PC-3 (cell line): ENCODE measurements at regions not wholly inside any gene's neighbourhood (a gene's known extent, or its start where the extent isn't known, plus 50 kb on each side); places are given as distances from the start of the nearest gene placed in this dataset.

Source experiments
- ATAC-seq: fragments of 200-7000 bp; cut with Tn5 transposase; 2 replicates; pipeline ENCODE4 v1.9.1; 2020; ENCODE audit warnings: mild to moderate bottlenecking, moderate library complexity
- BruUV-seq: library from RNA; stranded (reverse); fragments of 400-500 nt; replicated peaks from 2 replicates; lab custom pipeline; 2021; lab: Mats Ljungman, UMichigan
- CTCF ChIA-PET: fragments of 300-600 bp; sonication (Branson Sonifier 250); formaldehyde crosslinking; loops from one replicate; lab custom pipeline; 2022; ENCODE audit warnings: antibody characterized with exemption; lab: Charles Lee
- POLR2A ChIA-PET: fragments of 300-600 bp; sonication (Branson Sonifier 250); formaldehyde crosslinking; loops from one replicate; lab custom pipeline; 2022; ENCODE audit warnings: antibody characterized with exemption; ENCODE audit not compliant: unreplicated experiment; lab: Charles Lee
- DNase-seq: peaks from one replicate; pipeline ENCODE4 v3.0.0-alpha.2; 2015
- H2AFZ ChIP-seq: fragments of 300-600 bp; sonication (generic); 2 replicates; pipeline ENCODE4 v1.6.0; 2016; ENCODE audit warnings: antibody characterized with exemption, low read length
- H3F3A ChIP-seq: fragments of 300-600 bp; sonication (generic); one replicate; pipeline ENCODE4 v1.6.0; 2017; ENCODE audit warnings: antibody characterized with exemption, low read length, control low read depth, mild to moderate bottlenecking; ENCODE audit not compliant: unreplicated experiment
- H3K27ac ChIP-seq: fragments of 300-600 bp; sonication (generic); 2 replicates; pipeline ENCODE4 v1.5.1; 2016; ENCODE audit warnings: mild to moderate bottlenecking, low read length
- H3K27me3 ChIP-seq: fragments of 300-600 bp; sonication (generic); 2 replicates; pipeline ENCODE4 v1.6.1; 2016; ENCODE audit warnings: low read length, mixed read lengths
- H3K36me3 ChIP-seq: fragments of 300-600 bp; sonication (generic); 2 replicates; pipeline ENCODE4 v1.6.1; 2016; ENCODE audit warnings: low read depth, mixed run types, low read length, mixed read lengths
- H3K4me1 ChIP-seq: fragments of 300-600 bp; sonication (generic); 2 replicates; pipeline ENCODE4 v1.5.1; 2016; ENCODE audit warnings: low read length; ENCODE audit not compliant: insufficient read depth
- H3K4me2 ChIP-seq: fragments of 300-600 bp; sonication (generic); 2 replicates; pipeline ENCODE4 v1.6.0; 2016; ENCODE audit warnings: low read length
- H3K4me3 ChIP-seq: fragments of 300-600 bp; sonication (generic); 2 replicates; pipeline ENCODE4 v1.5.1; 2016; ENCODE audit warnings: mild to moderate bottlenecking, low read length, mixed read lengths
- H3K79me2 ChIP-seq: fragments of 300-600 bp; sonication (generic); 2 replicates; pipeline ENCODE4 v1.6.1; 2017; ENCODE audit warnings: low read length, mixed read lengths
- H3K9ac ChIP-seq: fragments of 300-600 bp; sonication (generic); 2 replicates; pipeline ENCODE4 v1.6.0; 2016; ENCODE audit warnings: mild to moderate bottlenecking, low read length
- H3K9me2 ChIP-seq: fragments of 300-600 bp; sonication (generic); replicated peaks from 2 replicates; pipeline ENCODE4 v1.6.1; 2016; ENCODE audit warnings: mixed run types, low read length, mixed read lengths
- H3K9me3 ChIP-seq: fragments of 300-600 bp; sonication (generic); 2 replicates; pipeline ENCODE4 v1.6.1; 2016; ENCODE audit warnings: low read length, mixed read lengths
- H4K20me1 ChIP-seq: fragments of 300-600 bp; sonication (generic); 2 replicates; pipeline ENCODE4 v1.6.1; 2016; ENCODE audit warnings: low read length, mixed read lengths
- EZH2 ChIP-seq: fragments of 300-600 bp; sonication (generic); IDR thresholded peaks from one replicate; pipeline ENCODE4 v1.6.1; 2017; ENCODE audit warnings: antibody characterized with exemption, mild to moderate bottlenecking, low read length; ENCODE audit not compliant: unreplicated experiment
- EZH2phosphoT487 ChIP-seq: fragments of 300-600 bp; sonication (generic); IDR thresholded peaks from 2 replicates; pipeline ENCODE4 v1.6.1; 2018; ENCODE audit warnings: mild to moderate bottlenecking, antibody characterized with exemption, low read length, borderline replicate concordance
- intact Hi-C: fragments of 100-400 bp; cut with micrococcal nuclease; formaldehyde crosslinking; loops from 2 replicates; pipeline ENCODE4 v1.9.0; 2023
- TF ChIP-seq, protein P1 (sequence below): fragments of 300-600 bp; sonication (generic); conservative IDR thresholded peaks from 2 replicates; pipeline ENCODE4 v1.5.1; 2017; ENCODE audit warnings: antibody characterized with exemption, low read depth, mild to moderate bottlenecking, low read length

- no peak for TF ChIP-seq EZH2phosphoT487
- TF ChIP-seq, protein P1, sequence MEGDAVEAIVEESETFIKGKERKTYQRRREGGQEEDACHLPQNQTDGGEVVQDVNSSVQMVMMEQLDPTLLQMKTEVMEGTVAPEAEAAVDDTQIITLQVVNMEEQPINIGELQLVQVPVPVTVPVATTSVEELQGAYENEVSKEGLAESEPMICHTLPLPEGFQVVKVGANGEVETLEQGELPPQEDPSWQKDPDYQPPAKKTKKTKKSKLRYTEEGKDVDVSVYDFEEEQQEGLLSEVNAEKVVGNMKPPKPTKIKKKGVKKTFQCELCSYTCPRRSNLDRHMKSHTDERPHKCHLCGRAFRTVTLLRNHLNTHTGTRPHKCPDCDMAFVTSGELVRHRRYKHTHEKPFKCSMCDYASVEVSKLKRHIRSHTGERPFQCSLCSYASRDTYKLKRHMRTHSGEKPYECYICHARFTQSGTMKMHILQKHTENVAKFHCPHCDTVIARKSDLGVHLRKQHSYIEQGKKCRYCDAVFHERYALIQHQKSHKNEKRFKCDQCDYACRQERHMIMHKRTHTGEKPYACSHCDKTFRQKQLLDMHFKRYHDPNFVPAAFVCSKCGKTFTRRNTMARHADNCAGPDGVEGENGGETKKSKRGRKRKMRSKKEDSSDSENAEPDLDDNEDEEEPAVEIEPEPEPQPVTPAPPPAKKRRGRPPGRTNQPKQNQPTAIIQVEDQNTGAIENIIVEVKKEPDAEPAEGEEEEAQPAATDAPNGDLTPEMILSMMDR = no peak
- no peak for TF ChIP-seq EZH2
- Histone ChIP-seq H3K27ac (no peak overlapping the region), H2AFZ (no peak overlapping the region), H3K9me2 (no peaks in the 10 kb centered on the region), H3K4me1 (no peaks in the 10 kb centered on the region), H3K27me3 (peaks cover 36% of the 10 kb centered on the region), H3K4me3 (no peak overlapping the region), H3F3A (no peaks in the 10 kb centered on the region), H3K9ac (no peak overlapping the region), H3K9me3 (no peaks in the 10 kb centered on the region), H3K4me2 (no peak overlapping the region), H4K20me1 (no peaks in the 10 kb centered on the region), H3K79me2 (no peaks in the 10 kb centered on the region), H3K36me3 (no peaks in the 10 kb centered on the region)
- CTCF ChIA-PET = no interaction called here
- ATAC-seq (no peak), DNase-seq (no peak)
- intact Hi-C loops = no loop called here
- BruUV-seq = no TSS peak
- POLR2A ChIA-PET = no interaction called here
These were observed 106.3 kb downstream of the MTNR1B start for GRCh38 chr11:93075782-93076181.

GRCh38 chr11:93080146-93080759, 110.8 kb downstream of the MTNR1B start:
- Histone ChIP-seq H3F3A (no peaks in the 10 kb centered on the region), H3K27ac (no peak overlapping the region), H2AFZ (no peak overlapping the region), H3K9me2 (no peaks in the 10 kb centered on the region), H4K20me1 (no peaks in the 10 kb centered on the region), H3K27me3 (peaks cover 29% of the 10 kb centered on the region; the same call in 1 of the 2 replicates), H3K79me2 (no peaks in the 10 kb centered on the region), H3K4me3 (no peak overlapping the region), H3K9me3 (no peaks in the 10 kb centered on the region), H3K4me1 (peaks cover 6% of the 10 kb centered on the region; the same call in 1 of the 2 replicates), H3K36me3 (no peaks in the 10 kb centered on the region), H3K4me2 (no peak overlapping the region), H3K9ac (no peak overlapping the region)
- DNase-seq (no peak), ATAC-seq (no peak)
- intact Hi-C loops = no loop called here
- ChIA-PET POLR2A (no interaction called here), CTCF (no interaction called here)
- BruUV-seq = no TSS peak
- TF ChIP-seq, protein P1 = no peak
- TF ChIP-seq EZH2 (no peak), EZH2phosphoT487 (no peak)

- intact Hi-C loops = no loop called here
- TF ChIP-seq, protein P1 = no peak
- TF ChIP-seq EZH2phosphoT487 (no peak), EZH2 (no peak)
- no peak for ATAC-seq
- Histone ChIP-seq H3K4me2 (no peak overlapping the region), H3K27me3 (peaks cover 16% of the 10 kb centered on the region; the same call in 1 of the 2 replicates), H3K9ac (no peak overlapping the region), H3F3A (no peaks in the 10 kb centered on the region), H3K27ac (no peak overlapping the region), H4K20me1 (no peaks in the 10 kb centered on the region), H3K36me3 (no peaks in the 10 kb centered on the region), H3K9me3 (no peaks in the 10 kb centered on the region), H3K79me2 (no peaks in the 10 kb centered on the region), H3K9me2 (no peaks in the 10 kb centered on the region), H3K4me3 (no peak overlapping the region), H3K4me1 (peaks cover 10% of the 10 kb centered on the region; the same call in 1 of the 2 replicates), H2AFZ (no peak overlapping the region)
- BruUV-seq = no TSS peak
- POLR2A ChIA-PET = no interaction called here
- CTCF ChIA-PET = no interaction called here
- DNase-seq = no peak
These were observed 112.2 kb downstream of the MTNR1B start for GRCh38 chr11:93081694-93082093.
